GM23338 (cell line): ENCODE measurements at regions not wholly inside any gene's neighbourhood (a gene's known extent, or its start where the extent isn't known, plus 50 kb on each side); places are given as distances from the start of the nearest gene placed in this dataset.

ENCODE experiments used
- CREB1 ChIP-seq: fragments of 250-450 bp; sonication (Bioruptor Pico); IDR thresholded peaks from 2 replicates; pipeline ENCODE4 v1.5.0; 2020; ENCODE audit warnings: low read depth, mild to moderate bottlenecking, moderate library complexity
- CTCF ChIP-seq, 2 experiments: fragments of 200-600 bp in 1 of 2; sonication (generic) in 1 of 2; conservative IDR thresholded peaks; 2 replicates each; pipeline versions ENCODE4 v1.5.1 to v1.6.1; 2016 to 2017; ENCODE audit warnings: antibody characterized with exemption in 2 of 2, low read depth in 2 of 2, mild to moderate bottlenecking in 2 of 2, moderate library complexity in 1 of 2
- EZH2 ChIP-seq: fragments of 200-600 bp; sonication (generic); IDR thresholded peaks from one replicate; pipeline ENCODE4 v1.8.0; 2017; ENCODE audit warnings: antibody characterized with exemption, mild to moderate bottlenecking, low read depth; ENCODE audit not compliant: unreplicated experiment
- EZH2phosphoT487 ChIP-seq: fragments of 200-600 bp; sonication (generic); IDR thresholded peaks from one replicate; pipeline ENCODE4 v1.8.1; 2018; ENCODE audit warnings: antibody characterized with exemption; ENCODE audit not compliant: unreplicated experiment
- JUNB ChIP-seq: IDR thresholded peaks from one replicate; pipeline ENCODE4 v1.6.1; 2016; ENCODE audit warnings: antibody characterized with exemption; ENCODE audit not compliant: unreplicated experiment
- NANOG ChIP-seq: IDR thresholded peaks from 2 replicates; pipeline ENCODE4 v1.6.1; 2016; ENCODE audit warnings: antibody characterized with exemption, borderline replicate concordance
- POLR2AphosphoS5 ChIP-seq: IDR thresholded peaks from 2 replicates; pipeline ENCODE4 v1.6.1; 2016; ENCODE audit warnings: antibody characterized with exemption, low read depth
- REST ChIP-seq: IDR thresholded peaks from one replicate; pipeline ENCODE4 v1.6.1; 2018; ENCODE audit warnings: antibody characterized with exemption; ENCODE audit not compliant: unreplicated experiment

- TF ChIP-seq CTCF (conservative IDR thresholded peaks at IDR 0.05; ENCODE audit: low read depth in 2 of 2) (no peak), EZH2phosphoT487 (no peak), EZH2 (no peak), CREB1 (CRISPR knock-in tag) (no peak), POLR2AphosphoS5 (no peak; the same call in 1 of the 2 replicates), REST (no peak), JUNB (no peak), NANOG (no peak)
Measured at GRCh38 chr15:31216215-31216911, 110.3 kb upstream of the KLF13 start.
